HG03159 (cell line): ENCODE measurements at regions not wholly inside any gene's neighbourhood (a gene's known extent, or its start where the extent isn't known, plus 50 kb on each side); places are given as distances from the start of the nearest gene placed in this dataset.

Experiments used
- ATAC-seq: cut with Tn5 transposase; IDR thresholded peaks from one replicate; pipeline ENCODE4 v1.9.1; 2021; ENCODE audit warnings: mild to moderate bottlenecking, moderate library complexity; ENCODE audit not compliant: unreplicated experiment

GRCh38 chr1:172883387-172883791 lies 167.4 kb downstream of the TNFSF18 start:
- peak; percentile 53 for ATAC-seq

GRCh38 chr1:172883844-172884243 lies 166.9 kb downstream of the TNFSF18 start:
- peak; percentile 23 for ATAC-seq

- ATAC-seq: no peak
These were observed 165.3 kb downstream of the TNFSF18 start for GRCh38 chr1:172885411-172885810.

GRCh38 chr1:172885971-172886370 lies 164.8 kb downstream of the TNFSF18 start:
- no peak for ATAC-seq

GRCh38 chr1:172887162-172887561 lies 163.6 kb downstream of the TNFSF18 start:
- no peak for ATAC-seq

GRCh38 chr1:172893146-172893841 lies 157.4 kb downstream of the TNFSF18 start:
- ATAC-seq: no peak

GRCh38 chr1:172894349-172895049 lies 156.2 kb downstream of the TNFSF18 start:
- ATAC-seq: no peak

GRCh38 chr1:172895050-172895460 lies 155.7 kb downstream of the TNFSF18 start:
- peak; percentile 84 for ATAC-seq

- ATAC-seq: no peak
These were observed 155.0 kb downstream of the TNFSF18 start for GRCh38 chr1:172895761-172896160.

GRCh38 chr1:172897738-172898137 lies 153.0 kb downstream of the TNFSF18 start:
- ATAC-seq: no peak

GRCh38 chr1:172898866-172899265 lies 151.9 kb downstream of the TNFSF18 start:
- ATAC-seq: no peak

- ATAC-seq: no peak
These were observed 150.3 kb downstream of the TNFSF18 start for GRCh38 chr1:172900376-172900997.

- ATAC-seq: no peak
These were observed 148.5 kb downstream of the TNFSF18 start for GRCh38 chr1:172902200-172902599.

- no peak for ATAC-seq
These were observed 147.8 kb downstream of the TNFSF18 start for GRCh38 chr1:172902861-172903381.

- no peak for ATAC-seq
These were observed 147.0 kb downstream of the TNFSF18 start for GRCh38 chr1:172903581-172904220.

GRCh38 chr1:172905452-172905851 lies 145.3 kb downstream of the TNFSF18 start:
- no peak for ATAC-seq

- no peak for ATAC-seq
These were observed 143.8 kb downstream of the TNFSF18 start for GRCh38 chr1:172906778-172907592.

- no peak for ATAC-seq
These were observed 142.9 kb downstream of the TNFSF18 start for GRCh38 chr1:172907834-172908326.

GRCh38 chr1:172909606-172910326 lies 141.0 kb downstream of the TNFSF18 start:
- ATAC-seq: no peak
